Thyroid gland (tissue), 4 donors: ENCODE measurements at regions not wholly inside any gene's neighbourhood (a gene's known extent, or its start where the extent isn't known, plus 50 kb on each side); places are given as distances from the start of the nearest gene placed in this dataset.
A peak's percentile ranks its signal among the peaks of the same experiment; 100 is the strongest.

Source experiments
- DNase-seq, 2 donors: peaks; one replicate each; pipeline ENCODE4 v3.0.0-alpha.2; 2019
- H3K27ac ChIP-seq, 3 donors: fragments of 200-600 bp; sonication (generic); 1 replicate in 2 of 3; 2 replicates in 1 of 3; pipeline ENCODE4 v1.5.1; 2016 to 2019; ENCODE audit warnings: mild to moderate bottlenecking in 1 of 3, moderate library complexity in 1 of 3
- H3K27me3 ChIP-seq: fragments of 200-600 bp; sonication (generic); one replicate; pipeline ENCODE4 v1.5.1; 2019
- H3K36me3 ChIP-seq, 2 donors: fragments of 200-600 bp; sonication (generic); one replicate each; pipeline ENCODE4 v1.5.1; 2016 to 2019
- H3K4me1 ChIP-seq, 2 donors: fragments of 200-600 bp; sonication (generic); one replicate each; pipeline ENCODE4 v1.5.1; 2017 to 2019
- H3K4me3 ChIP-seq, 3 donors: fragments of 200-600 bp; sonication (generic); replicated peaks in 1 of 3; 1 replicate in 2 of 3; 2 replicates in 1 of 3; pipeline ENCODE4 v1.5.1; 2016; ENCODE audit warnings: mild to moderate bottlenecking in 1 of 3
- H3K9me3 ChIP-seq: fragments of 200-600 bp; sonication (generic); one replicate; pipeline ENCODE4 v1.5.1; 2017
- POLR2A ChIP-seq, 2 donors: fragments of 450-650 bp; IDR thresholded peaks; one replicate each; pipeline ENCODE4 v1.6.1; 2017; ENCODE audit warnings: antibody characterized with exemption in 2 of 2, mild to moderate bottlenecking in 2 of 2, moderate library complexity in 1 of 2
- WGBS, 2 donors: methylation state at CpG; one replicate each; pipeline ENCODE4 v1.1.5; 2017; 5-methylcytosine and 5-hydroxymethylcytosine counted together
- intact Hi-C: fragments of 100-400 bp; cut with DNase I; formaldehyde crosslinking; loops from one replicate; pipeline ENCODE4 v1.15.1; 2023
- TF ChIP-seq, protein P1 (sequence below), 6 experiments: fragments of 200-600 bp in 3 of 6; fragments of 450-650 bp in 3 of 6; sonication (generic) in 3 of 6; IDR thresholded peaks; one replicate each; pipeline ENCODE4 v1.5.1; 2016 to 2019; ENCODE audit warnings: antibody characterized with exemption in 6 of 6, mild to moderate bottlenecking in 2 of 6, inconsistent platforms in 1 of 6, moderate library complexity in 1 of 6

DNA sequence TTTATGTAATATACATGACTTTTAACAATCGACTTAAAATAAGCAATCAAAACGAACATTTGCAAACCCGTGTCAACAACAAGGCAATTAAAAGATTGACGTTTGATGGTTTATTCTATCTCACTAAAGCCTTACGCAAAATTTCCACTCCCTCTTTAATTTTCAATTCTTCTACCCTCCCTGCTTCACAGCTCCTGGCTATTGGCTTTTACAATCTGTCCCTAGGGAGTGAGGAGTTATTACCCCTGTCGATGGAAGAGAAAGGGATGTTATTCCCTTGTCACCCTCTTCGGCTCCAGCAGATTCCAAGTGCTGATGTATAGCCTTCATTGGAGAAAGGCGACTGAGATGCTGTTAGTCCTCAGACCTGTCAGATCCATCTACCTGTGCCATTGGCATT, 161.3 kb downstream of the ZNF281 start:
- Histone ChIP-seq H3K9me3 (no peaks in the 10 kb centered on the region), H3K27me3 (no peaks in the 10 kb centered on the region), H3K4me3 (no peak overlapping the region), H3K4me1 (no peaks in the 10 kb centered on the region), H3K36me3 (no peaks in the 10 kb centered on the region), H3K27ac (no peak overlapping the region)
- 79 to 89% methylated on average over 8 of the region's 8 CpGs for WGBS, 2 donors
- no peak for DNase-seq
- intact Hi-C loops, result no loop called here
- TF ChIP-seq POLR2A (IDR thresholded peaks at IDR 0.05), result no peak
- TF ChIP-seq, protein P1, sequence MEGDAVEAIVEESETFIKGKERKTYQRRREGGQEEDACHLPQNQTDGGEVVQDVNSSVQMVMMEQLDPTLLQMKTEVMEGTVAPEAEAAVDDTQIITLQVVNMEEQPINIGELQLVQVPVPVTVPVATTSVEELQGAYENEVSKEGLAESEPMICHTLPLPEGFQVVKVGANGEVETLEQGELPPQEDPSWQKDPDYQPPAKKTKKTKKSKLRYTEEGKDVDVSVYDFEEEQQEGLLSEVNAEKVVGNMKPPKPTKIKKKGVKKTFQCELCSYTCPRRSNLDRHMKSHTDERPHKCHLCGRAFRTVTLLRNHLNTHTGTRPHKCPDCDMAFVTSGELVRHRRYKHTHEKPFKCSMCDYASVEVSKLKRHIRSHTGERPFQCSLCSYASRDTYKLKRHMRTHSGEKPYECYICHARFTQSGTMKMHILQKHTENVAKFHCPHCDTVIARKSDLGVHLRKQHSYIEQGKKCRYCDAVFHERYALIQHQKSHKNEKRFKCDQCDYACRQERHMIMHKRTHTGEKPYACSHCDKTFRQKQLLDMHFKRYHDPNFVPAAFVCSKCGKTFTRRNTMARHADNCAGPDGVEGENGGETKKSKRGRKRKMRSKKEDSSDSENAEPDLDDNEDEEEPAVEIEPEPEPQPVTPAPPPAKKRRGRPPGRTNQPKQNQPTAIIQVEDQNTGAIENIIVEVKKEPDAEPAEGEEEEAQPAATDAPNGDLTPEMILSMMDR (IDR thresholded peaks at IDR 0.05), result no peak

DNA sequence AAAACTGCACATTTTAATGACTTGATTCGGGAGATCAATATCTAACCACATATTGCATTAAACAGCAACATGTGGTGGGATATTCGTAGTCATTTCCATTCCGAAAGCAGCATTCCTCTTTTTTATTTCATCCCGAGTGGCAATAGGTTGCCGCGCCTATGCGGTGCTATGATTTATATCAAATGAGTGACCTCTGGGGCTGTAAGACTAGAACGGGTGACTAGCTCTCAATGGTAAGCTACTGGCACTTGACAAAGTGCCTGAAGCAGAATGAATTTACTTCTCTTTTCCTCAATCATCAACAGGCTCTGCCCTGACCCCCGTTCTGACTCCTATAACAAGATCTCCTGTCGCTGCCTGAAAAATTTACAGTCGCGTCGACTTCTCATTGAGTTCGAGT, 162.3 kb downstream of the ZNF281 start:
- TF ChIP-seq, protein P1 (IDR thresholded peaks at IDR 0.05), result no peak
- TF ChIP-seq POLR2A (IDR thresholded peaks at IDR 0.05), result no peak
- intact Hi-C loops, result no loop called here
- 26 to 33% methylated on average over 14 of the region's 14 CpGs for WGBS, 2 donors

DNA sequence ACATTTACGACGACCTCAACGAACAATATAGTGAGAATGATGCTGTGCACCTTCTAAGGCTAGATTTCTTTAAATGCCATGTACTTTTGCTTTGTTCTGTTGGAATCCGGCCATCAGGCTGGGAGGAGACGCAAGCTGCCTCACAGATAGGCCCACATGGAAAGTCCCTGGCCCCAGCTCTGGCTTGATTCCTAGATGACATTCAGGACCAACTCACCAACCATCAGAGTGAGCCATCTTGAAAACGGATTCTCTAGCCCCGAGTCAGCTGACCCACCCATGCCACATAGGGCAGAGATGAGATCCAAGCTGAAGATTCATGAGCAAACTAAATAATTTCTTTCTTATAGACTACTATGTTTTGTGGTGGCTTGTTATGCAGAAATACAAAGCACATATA, 164.4 kb downstream of the ZNF281 start:
- no peak for DNase-seq
- Histone ChIP-seq H3K36me3 (no peaks in the 10 kb centered on the region), H3K4me3 (no peak overlapping the region), H3K4me1 (peaks cover 0 to 12% of the 10 kb centered on the region in 2 donors), H3K27ac (no peak overlapping the region), H3K9me3 (no peaks in the 10 kb centered on the region), H3K27me3 (no peaks in the 10 kb centered on the region)
- TF ChIP-seq, protein P1 (IDR thresholded peaks at IDR 0.05), result no peak
- TF ChIP-seq POLR2A (IDR thresholded peaks at IDR 0.05), result no peak
- intact Hi-C loops, result no loop called here
- 80 to 87% methylated on average over 7 of the region's 7 CpGs for WGBS, 2 donors

More for the DNA sequence above, 162.3 kb downstream of the ZNF281 start:
- H3K27ac ChIP-seq, result no peak overlapping the region
- no peaks in the 10 kb centered on the region for H3K9me3 ChIP-seq
- no peaks in the 10 kb centered on the region for H3K27me3 ChIP-seq
- peaks cover 0 to 7% of the 10 kb centered on the region in 2 donors for H3K4me1 ChIP-seq
- H3K4me3 ChIP-seq, result no peak overlapping the region
- H3K36me3 ChIP-seq, result no peaks in the 10 kb centered on the region
- DNase-seq, result peak; percentile 6 to 11

DNA sequence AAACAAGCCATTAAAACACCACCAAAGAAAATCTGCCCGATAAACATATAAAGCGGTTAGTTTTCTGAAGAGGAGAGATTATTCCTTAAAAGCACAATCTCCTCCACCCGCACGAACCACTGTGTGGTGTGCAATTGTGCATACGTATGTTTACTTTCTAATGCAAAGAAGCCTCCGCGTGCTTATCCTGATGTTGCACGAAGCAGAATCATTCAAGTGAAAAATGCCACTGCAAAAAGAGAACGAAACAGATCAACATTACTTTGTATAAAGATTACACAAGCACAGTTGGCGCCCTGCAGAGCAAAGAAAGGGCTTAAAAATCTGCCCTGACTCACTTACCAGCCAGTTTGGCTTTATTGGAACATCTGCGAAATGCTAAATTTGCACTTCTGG, 166.8 kb downstream of the ZNF281 start:
- Histone ChIP-seq H3K4me3 (peak overlapping the region in 1 of 3 donors; percentile 29), H3K27me3 (no peaks in the 10 kb centered on the region), H3K27ac (no peak overlapping the region), H3K36me3 (no peaks in the 10 kb centered on the region), H3K4me1 (peaks cover 0 to 12% of the 10 kb centered on the region in 2 donors), H3K9me3 (no peaks in the 10 kb centered on the region)
- no peak for DNase-seq
- 31 to 35% methylated on average over 11 of the region's 11 CpGs for WGBS, 2 donors
- no peak for TF ChIP-seq POLR2A (IDR thresholded peaks at IDR 0.05)
- TF ChIP-seq, protein P1 (IDR thresholded peaks at IDR 0.05), result no peak
- intact Hi-C loops, result no loop called here

DNA sequence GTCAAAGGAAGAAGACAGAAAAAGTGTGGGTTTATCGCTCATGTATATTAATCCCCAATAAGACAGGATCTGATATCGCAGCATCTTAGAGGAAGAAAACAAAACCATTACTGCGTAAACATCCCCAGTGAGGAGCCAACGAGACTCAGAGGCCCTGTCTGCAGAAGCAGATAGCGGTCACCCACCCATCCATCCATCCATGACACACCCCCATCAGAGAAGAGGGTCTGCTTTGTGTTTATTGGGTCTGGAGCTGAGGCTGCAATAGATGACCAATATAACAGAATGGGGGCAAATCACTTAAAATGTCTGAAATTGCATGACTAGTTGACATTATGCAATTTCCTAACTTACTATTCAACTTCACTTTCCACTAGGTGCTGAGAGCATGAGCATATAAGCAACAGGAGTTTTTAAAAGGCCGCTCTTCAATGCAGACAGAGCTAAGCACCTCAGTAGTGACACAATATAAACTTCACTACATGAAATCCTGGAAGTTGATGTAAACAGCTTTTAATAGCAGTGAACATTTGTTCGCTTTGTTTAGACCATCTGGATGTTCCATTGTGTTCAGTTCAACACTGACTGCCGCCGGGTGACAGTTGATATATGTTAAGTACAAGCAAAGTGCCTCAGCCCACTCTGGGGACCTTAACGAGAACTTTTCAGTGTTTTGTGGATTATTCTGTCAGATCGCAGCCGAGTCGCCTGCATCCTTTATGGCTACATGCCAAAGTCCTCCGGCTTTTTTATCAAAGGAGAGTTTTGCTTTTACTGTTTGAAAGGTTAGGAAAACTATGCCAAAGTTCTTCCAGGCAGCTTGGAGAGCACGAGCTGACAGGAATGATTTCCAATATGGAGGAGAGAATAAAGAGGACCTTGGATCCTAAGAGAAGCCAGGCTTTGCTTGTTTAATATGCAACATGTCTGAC, 167.5 kb downstream of the ZNF281 start:
- Histone ChIP-seq H3K9me3 (no peaks in the 10 kb centered on the region), H3K27ac (no peak overlapping the region), H3K4me1 (peaks cover 0 to 12% of the 10 kb centered on the region in 2 donors), H3K36me3 (no peaks in the 10 kb centered on the region), H3K27me3 (no peaks in the 10 kb centered on the region), H3K4me3 (peak overlapping the region in 1 of 3 donors; percentile 29)
- no peak for DNase-seq
- intact Hi-C loops, result no loop called here
- 33 to 35% methylated on average over 15 of the region's 15 CpGs for WGBS, 2 donors
- no peak for TF ChIP-seq POLR2A (IDR thresholded peaks at IDR 0.05)
- TF ChIP-seq, protein P1 (IDR thresholded peaks at IDR 0.05), result no peak
